IPS-15b (cell line): ENCODE measurements at regions not wholly inside any gene's neighbourhood (a gene's known extent, or its start where the extent isn't known, plus 50 kb on each side); places are given as distances from the start of the nearest gene placed in this dataset.

Experiments
- H3K27me3 ChIP-seq: one replicate; pipeline ENCODE4 v1.6.1; 2013; ENCODE audit warnings: low read length; ENCODE audit not compliant: control insufficient read depth, insufficient read depth
- H3K36me3 ChIP-seq: one replicate; pipeline ENCODE4 v1.6.1; 2013; ENCODE audit warnings: low read length; ENCODE audit not compliant: control insufficient read depth, insufficient read depth
- H3K4me1 ChIP-seq: one replicate; pipeline ENCODE4 v1.6.1; 2013; ENCODE audit warnings: mild to moderate bottlenecking, low read length; ENCODE audit not compliant: control insufficient read depth, insufficient read depth
- H3K4me3 ChIP-seq: one replicate; pipeline ENCODE4 v1.5.1; 2013; ENCODE audit warnings: low read depth, low read length
- H3K9ac ChIP-seq: one replicate; pipeline ENCODE4 v1.6.1; 2013; ENCODE audit warnings: low read depth, mild to moderate bottlenecking, low read length
- H3K9me3 ChIP-seq: one replicate; pipeline ENCODE4 v1.6.1; 2013; ENCODE audit warnings: mild to moderate bottlenecking, low read length; ENCODE audit not compliant: control insufficient read depth, insufficient read depth

GRCh38 chr3:168398371-168399025 is 302.8 kb upstream of the GOLIM4 start:
- Histone ChIP-seq H3K4me3 (no peak overlapping the region), H3K9me3 (no peaks in the 10 kb centered on the region), H3K36me3 (no peaks in the 10 kb centered on the region), H3K9ac (no peak overlapping the region), H3K4me1 (peaks cover 2% of the 10 kb centered on the region), H3K27me3 (no peaks in the 10 kb centered on the region)

- peaks cover 2% of the 10 kb centered on the region for H3K4me1 ChIP-seq
- no peak overlapping the region for H3K4me3 ChIP-seq
- no peak overlapping the region for H3K9ac ChIP-seq
- no peaks in the 10 kb centered on the region for H3K27me3 ChIP-seq
- H3K9me3 ChIP-seq: no peaks in the 10 kb centered on the region
- H3K36me3 ChIP-seq: no peaks in the 10 kb centered on the region
These were observed 301.1 kb upstream of the GOLIM4 start for GRCh38 chr3:168396861-168397260.

GRCh38 chr3:168395551-168395950 is 299.8 kb upstream of the GOLIM4 start:
- Histone ChIP-seq H3K4me1 (peaks cover 2% of the 10 kb centered on the region), H3K4me3 (no peak overlapping the region), H3K9me3 (no peaks in the 10 kb centered on the region), H3K36me3 (no peaks in the 10 kb centered on the region), H3K27me3 (no peaks in the 10 kb centered on the region), H3K9ac (no peak overlapping the region)

GRCh38 chr3:168394439-168394838 is 298.7 kb upstream of the GOLIM4 start:
- Histone ChIP-seq H3K4me3 (no peak overlapping the region), H3K27me3 (no peaks in the 10 kb centered on the region), H3K4me1 (peaks cover 2% of the 10 kb centered on the region), H3K9ac (no peak overlapping the region), H3K36me3 (no peaks in the 10 kb centered on the region), H3K9me3 (no peaks in the 10 kb centered on the region)

DNA sequence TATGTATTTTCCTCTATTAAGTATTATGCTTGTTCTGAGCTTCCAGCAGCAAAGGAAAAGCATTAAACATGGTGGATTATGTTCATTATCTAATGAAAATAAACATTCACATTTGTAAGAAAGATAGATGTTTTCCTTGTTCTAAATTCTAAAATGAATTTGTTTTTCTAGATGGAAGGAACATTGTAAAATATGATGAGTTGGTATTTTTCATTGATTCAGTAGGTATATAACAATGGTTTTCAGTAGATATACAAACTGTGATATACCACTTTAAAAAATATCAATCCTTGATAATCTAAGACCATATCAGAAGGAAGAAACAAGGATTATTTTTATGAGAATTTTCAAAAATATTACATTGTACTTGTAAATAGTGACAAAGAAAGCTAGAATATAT is 290.6 kb upstream of the GOLIM4 start:
- H3K27me3 ChIP-seq: no peaks in the 10 kb centered on the region
- no peak overlapping the region for H3K9ac ChIP-seq
- no peak overlapping the region for H3K4me3 ChIP-seq
- no peaks in the 10 kb centered on the region for H3K9me3 ChIP-seq
- H3K36me3 ChIP-seq: no peaks in the 10 kb centered on the region
- no peaks in the 10 kb centered on the region for H3K4me1 ChIP-seq

DNA sequence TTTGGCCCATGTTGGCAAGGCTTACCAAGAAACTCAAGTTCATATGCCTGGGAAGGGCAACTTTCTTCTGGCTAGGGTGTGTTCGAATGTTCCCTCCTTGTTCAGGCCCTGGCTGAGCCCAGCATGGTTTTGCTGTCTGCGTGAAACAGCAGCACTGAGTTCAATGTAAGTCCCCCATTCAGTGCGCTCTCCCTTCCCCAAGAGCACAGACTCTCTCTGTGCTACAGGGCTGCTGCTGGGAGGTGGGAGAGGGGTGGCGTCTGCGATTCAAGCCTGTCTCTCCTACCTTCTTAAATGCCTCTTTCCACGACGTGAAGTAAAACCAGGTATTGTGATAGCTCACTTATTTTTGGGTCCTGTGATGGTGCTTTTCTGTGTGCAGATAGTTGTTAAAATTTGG is 289.3 kb upstream of the GOLIM4 start:
- H3K9me3 ChIP-seq: no peaks in the 10 kb centered on the region

DNA sequence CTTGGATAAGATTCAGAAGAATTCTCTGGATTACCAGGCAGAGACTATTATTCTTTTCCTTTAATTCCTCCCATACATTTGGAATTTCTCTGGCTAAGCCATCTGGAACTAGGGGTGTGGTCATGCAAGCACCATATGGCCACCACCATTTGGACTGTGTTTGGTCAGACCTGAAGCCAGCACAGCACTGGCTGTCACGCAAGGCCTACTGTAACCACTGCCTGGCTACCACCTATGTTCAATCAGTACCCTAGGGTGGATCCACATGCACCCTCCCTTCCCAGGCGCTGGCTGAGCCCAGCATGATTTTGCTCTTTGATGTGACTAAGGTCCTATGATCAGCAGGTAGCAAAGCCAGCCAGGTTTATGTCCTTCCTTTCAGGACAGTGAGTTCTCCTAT is 287.8 kb upstream of the GOLIM4 start:
- H3K4me1 ChIP-seq: no peaks in the 10 kb centered on the region
- H3K36me3 ChIP-seq: no peaks in the 10 kb centered on the region
- H3K9me3 ChIP-seq: no peaks in the 10 kb centered on the region
- no peaks in the 10 kb centered on the region for H3K27me3 ChIP-seq
- no peak overlapping the region for H3K9ac ChIP-seq
- no peak overlapping the region for H3K4me3 ChIP-seq

More for the DNA sequence above, 289.3 kb upstream of the GOLIM4 start:
- Histone ChIP-seq H3K36me3 (no peaks in the 10 kb centered on the region), H3K4me1 (no peaks in the 10 kb centered on the region), H3K9ac (no peak overlapping the region), H3K4me3 (no peak overlapping the region), H3K27me3 (no peaks in the 10 kb centered on the region)

GRCh38 chr3:168371846-168372245 is 276.1 kb upstream of the GOLIM4 start:
- H3K27me3 ChIP-seq: no peaks in the 10 kb centered on the region
- no peak overlapping the region for H3K9ac ChIP-seq
- no peak overlapping the region for H3K4me3 ChIP-seq
- H3K4me1 ChIP-seq: no peaks in the 10 kb centered on the region
- no peaks in the 10 kb centered on the region for H3K36me3 ChIP-seq
- H3K9me3 ChIP-seq: no peaks in the 10 kb centered on the region

- no peak overlapping the region for H3K4me3 ChIP-seq
- H3K9ac ChIP-seq: no peak overlapping the region
- H3K36me3 ChIP-seq: no peaks in the 10 kb centered on the region
- H3K27me3 ChIP-seq: no peaks in the 10 kb centered on the region
- H3K4me1 ChIP-seq: no peaks in the 10 kb centered on the region
- no peaks in the 10 kb centered on the region for H3K9me3 ChIP-seq
These were observed 269.2 kb upstream of the GOLIM4 start for GRCh38 chr3:168364967-168365366.

GRCh38 chr3:168362661-168363247 is 267.0 kb upstream of the GOLIM4 start:
- H3K9ac ChIP-seq: no peak overlapping the region
- H3K4me3 ChIP-seq: no peak overlapping the region
- no peaks in the 10 kb centered on the region for H3K27me3 ChIP-seq
- H3K9me3 ChIP-seq: no peaks in the 10 kb centered on the region
- H3K4me1 ChIP-seq: no peaks in the 10 kb centered on the region
- H3K36me3 ChIP-seq: no peaks in the 10 kb centered on the region

- no peaks in the 10 kb centered on the region for H3K4me1 ChIP-seq
- no peaks in the 10 kb centered on the region for H3K36me3 ChIP-seq
- H3K27me3 ChIP-seq: no peaks in the 10 kb centered on the region
These were observed 266.4 kb upstream of the GOLIM4 start for GRCh38 chr3:168362156-168362555.

DNA sequence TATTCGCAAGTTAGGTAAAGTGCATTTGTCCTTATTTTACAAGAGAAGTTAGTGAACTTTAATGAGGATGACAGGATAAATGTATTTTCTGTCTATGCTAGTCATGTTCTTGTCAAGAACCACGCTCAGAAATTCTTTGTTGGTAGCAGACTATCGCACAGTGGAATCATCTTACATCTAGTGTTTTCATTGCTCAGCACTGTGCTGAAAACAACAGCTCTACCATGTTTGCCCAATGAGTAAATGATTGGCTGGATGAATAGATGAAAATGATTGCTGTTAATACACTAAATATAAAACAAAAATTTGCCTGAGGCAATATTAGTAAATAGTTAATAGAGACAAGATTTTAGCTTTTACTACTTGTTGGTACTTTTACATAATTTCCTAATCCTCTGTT is 265.3 kb upstream of the GOLIM4 start:
- no peaks in the 10 kb centered on the region for H3K9me3 ChIP-seq
- H3K4me3 ChIP-seq: no peak overlapping the region
- H3K27me3 ChIP-seq: no peaks in the 10 kb centered on the region
- no peak overlapping the region for H3K9ac ChIP-seq
- no peaks in the 10 kb centered on the region for H3K36me3 ChIP-seq
- H3K4me1 ChIP-seq: no peaks in the 10 kb centered on the region

More at GRCh38 chr3:168362156-168362555, 266.4 kb upstream of the GOLIM4 start:
- H3K9me3 ChIP-seq: no peaks in the 10 kb centered on the region
- H3K9ac ChIP-seq: no peak overlapping the region
- no peak overlapping the region for H3K4me3 ChIP-seq
